Activated CD8-positive, alpha-beta memory T cell treated with anti-CD3 and anti-CD28 coated beads for 4 hours (primary cell): ENCODE measurements at regions not wholly inside any gene's neighbourhood (a gene's known extent, or its start where the extent isn't known, plus 50 kb on each side); places are given as distances from the start of the nearest gene placed in this dataset.
A peak's percentile ranks its signal among the peaks of the same experiment; 100 is the strongest.

Experiments used
- DNase-seq, 2 donors: peaks; one replicate each; pipeline ENCODE4 v3.0.0-alpha.2; 2020; ENCODE audit warnings: low read depth in 2 of 2

- DNase-seq, result no peak
These were observed 136.9 kb downstream of the SCARB1 start for GRCh38 chr12:124726596-124727263.

- no peak for DNase-seq
These were observed 137.9 kb downstream of the SCARB1 start for GRCh38 chr12:124725597-124726237.

- no peak for DNase-seq
These were observed 138.6 kb downstream of the SCARB1 start for GRCh38 chr12:124725099-124725498.

- DNase-seq, result no peak
These were observed 140.8 kb downstream of the SCARB1 start for GRCh38 chr12:124722878-124723277.

GRCh38 chr12:124721501-124722162 lies 142.0 kb downstream of the SCARB1 start:
- DNase-seq, result no peak

- no peak for DNase-seq
These were observed 142.8 kb downstream of the SCARB1 start for GRCh38 chr12:124720681-124721500.

GRCh38 chr12:124720004-124720680 lies 143.5 kb downstream of the SCARB1 start:
- no peak for DNase-seq

GRCh38 chr12:124719231-124719630 lies 144.4 kb downstream of the SCARB1 start:
- DNase-seq, result no peak

- DNase-seq, result no peak
These were observed 145.2 kb downstream of the SCARB1 start for GRCh38 chr12:124718458-124718857.

GRCh38 chr12:124718036-124718435 lies 145.6 kb downstream of the SCARB1 start:
- no peak for DNase-seq

- no peak for DNase-seq
These were observed 146.3 kb downstream of the SCARB1 start for GRCh38 chr12:124717318-124717717.

- DNase-seq, result no peak
These were observed 147.2 kb downstream of the SCARB1 start for GRCh38 chr12:124716208-124717130.

GRCh38 chr12:124715121-124715990 lies 147.9 kb upstream of the NCOR2 start:
- no peak for DNase-seq

- peak; percentile 19 to 67 for DNase-seq
These were observed 146.1 kb upstream of the NCOR2 start for GRCh38 chr12:124713436-124714082.

- DNase-seq, result no peak
These were observed 145.6 kb upstream of the NCOR2 start for GRCh38 chr12:124713041-124713435.

GRCh38 chr12:124711344-124711743 lies 143.9 kb upstream of the NCOR2 start:
- DNase-seq, result no peak

- no peak for DNase-seq
These were observed 142.6 kb upstream of the NCOR2 start for GRCh38 chr12:124709722-124710687.

- DNase-seq, result no peak
These were observed 139.9 kb upstream of the NCOR2 start for GRCh38 chr12:124707316-124707715.
